Effector memory CD8-positive, alpha-beta T cell (primary cell): ENCODE measurements at regions not wholly inside any gene's neighbourhood (a gene's known extent, or its start where the extent isn't known, plus 50 kb on each side); places are given as distances from the start of the nearest gene placed in this dataset.
A peak's percentile ranks its signal among the peaks of the same experiment; 100 is the strongest.
"Not testable (repeated sequence)": the region's sequence is repeated elsewhere in the genome, so short reads cannot be mapped to it uniquely, and the experiment has no call there.

Source experiments
- ATAC-seq: fragments of 150-1000 bp; cut with Tn5 transposase; replicated peaks from 2 replicates; pipeline ENCODE4 v1.10.0; 2021; ENCODE audit warnings: mild to moderate bottlenecking, moderate library complexity
- DNase-seq, 3 experiments: peaks; one replicate each; pipeline ENCODE4 v3.0.0; 2021
- H3K27ac Mint-ChIP-seq, 2 donors: one replicate each; pipeline ENCODE4 v1.8.0; 2022; ENCODE audit warnings: mild to moderate bottlenecking in 2 of 2, mixed read lengths in 2 of 2, moderate library complexity in 2 of 2
- H3K27me3 Mint-ChIP-seq, 2 donors: one replicate each; pipeline ENCODE4 v1.8.0; 2022; ENCODE audit warnings: mixed read lengths in 2 of 2
- H3K36me3 Mint-ChIP-seq: one replicate; pipeline ENCODE4 v1.8.0; 2022; ENCODE audit warnings: mild to moderate bottlenecking, moderate library complexity, mixed read lengths; ENCODE audit not compliant: insufficient read depth
- H3K4me1 Mint-ChIP-seq, 2 donors: one replicate each; pipeline ENCODE4 v1.8.0; 2022; ENCODE audit warnings: low read depth in 2 of 2, mixed read lengths in 2 of 2
- H3K4me3 Mint-ChIP-seq, 2 donors: one replicate each; pipeline ENCODE4 v1.8.0; 2022; ENCODE audit warnings: mild to moderate bottlenecking in 2 of 2, mixed read lengths in 2 of 2, moderate library complexity in 2 of 2
- H3K9me3 Mint-ChIP-seq, 2 donors: one replicate each; pipeline ENCODE4 v1.8.0; 2022; ENCODE audit warnings: mixed read lengths in 2 of 2

- no peak overlapping the region for H3K4me3 Mint-ChIP-seq
- H3K27ac Mint-ChIP-seq: no peak overlapping the region
- H3K4me1 Mint-ChIP-seq: no peaks in the 10 kb centered on the region
- H3K9me3 Mint-ChIP-seq: no peaks in the 10 kb centered on the region
- DNase-seq (no peak), ATAC-seq (no peak)
- peaks cover 0 to 24% of the 10 kb centered on the region in 2 donors for H3K27me3 Mint-ChIP-seq
- peaks cover 3% of the 10 kb centered on the region for H3K36me3 Mint-ChIP-seq
Observed at GRCh38 chr13:44710576-44710975, 134.4 kb upstream of the TSC22D1 start.

- not testable (repeated sequence) for H3K27ac Mint-ChIP-seq, H3K4me3 Mint-ChIP-seq, DNase-seq, H3K4me1 Mint-ChIP-seq, H3K9me3 Mint-ChIP-seq, H3K36me3 Mint-ChIP-seq, ATAC-seq
- peaks cover 0 to 30% of the 10 kb centered on the region in 2 donors for H3K27me3 Mint-ChIP-seq
Observed at GRCh38 chr13:44704811-44705210, 128.7 kb upstream of the TSC22D1 start.

DNA sequence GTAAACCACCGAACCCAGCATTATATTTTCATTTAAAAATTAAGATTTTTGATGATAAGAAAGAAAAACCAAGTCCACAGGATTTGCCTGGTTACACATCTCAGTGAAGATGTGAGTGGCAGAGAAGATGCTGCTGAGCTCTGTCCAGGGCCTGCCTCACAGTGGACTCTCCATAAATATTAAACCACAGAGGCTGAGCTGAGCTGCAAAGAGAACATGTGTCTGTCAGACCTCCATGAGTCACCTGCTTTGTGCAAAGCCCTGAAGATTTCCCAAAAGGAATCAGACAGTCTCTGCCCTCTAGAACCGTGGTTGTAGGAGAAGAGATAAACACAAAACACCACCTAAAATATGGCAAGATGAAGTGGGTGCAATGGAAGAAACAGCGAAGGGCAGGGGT, 127.2 kb upstream of the TSC22D1 start:
- Mint-ChIP-seq H3K27ac (no peak overlapping the region), H3K27me3 (peaks cover 0 to 18% of the 10 kb centered on the region in 2 donors), H3K9me3 (no peaks in the 10 kb centered on the region), H3K4me3 (no peak overlapping the region), H3K4me1 (no peaks in the 10 kb centered on the region), H3K36me3 (no peaks in the 10 kb centered on the region)
- DNase-seq (no peak), ATAC-seq (no peak)

DNA sequence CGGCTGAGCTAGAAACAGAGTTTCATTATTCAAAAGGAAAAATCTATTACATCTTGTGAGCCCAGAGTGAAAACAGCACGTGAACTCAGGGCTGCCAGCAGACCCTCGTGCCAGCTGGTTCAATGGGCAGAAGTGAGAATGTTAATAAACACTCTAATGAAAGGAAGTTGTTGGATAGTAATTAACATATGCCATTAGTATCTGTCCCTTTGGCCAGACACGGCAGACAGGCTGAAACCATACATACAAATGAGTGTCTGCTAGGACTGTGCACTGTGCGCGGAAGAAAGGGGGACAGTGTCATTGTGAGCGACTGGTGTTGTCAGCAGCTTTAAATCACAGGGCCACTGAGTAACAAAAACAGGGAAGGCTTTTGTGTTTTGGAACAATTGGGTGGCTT, 121.9 kb upstream of the TSC22D1 start:
- no peaks in the 10 kb centered on the region for H3K4me1 Mint-ChIP-seq
- H3K27ac Mint-ChIP-seq: no peak overlapping the region
- no peaks in the 10 kb centered on the region for H3K36me3 Mint-ChIP-seq
- ATAC-seq (no peak), DNase-seq (no peak)
- no peaks in the 10 kb centered on the region for H3K9me3 Mint-ChIP-seq
- H3K27me3 Mint-ChIP-seq: peaks cover 14 to 19% of the 10 kb centered on the region in 2 donors
- no peak overlapping the region for H3K4me3 Mint-ChIP-seq

DNA sequence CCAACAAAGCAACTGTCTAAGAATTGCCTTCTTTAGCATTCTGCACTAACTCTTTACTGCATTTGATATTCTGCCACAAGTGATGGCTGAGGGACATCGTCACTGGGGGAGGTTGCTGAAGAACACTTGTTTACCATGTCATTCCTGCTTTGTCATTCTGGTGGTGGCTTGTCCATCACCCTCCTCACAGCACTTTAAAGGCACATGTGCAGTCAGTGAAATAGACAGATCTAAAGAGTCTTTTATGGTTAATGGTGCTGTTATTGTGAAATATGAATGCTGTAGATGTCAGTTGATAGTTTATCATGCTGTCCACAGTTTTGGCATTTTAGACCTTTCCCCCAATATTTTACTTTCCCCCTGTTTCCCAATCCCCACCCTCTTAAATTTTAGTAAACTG, 120.9 kb upstream of the TSC22D1 start:
- DNase-seq (no peak), ATAC-seq (no peak)
- Mint-ChIP-seq H3K36me3 (no peaks in the 10 kb centered on the region), H3K27ac (no peak overlapping the region), H3K4me1 (no peaks in the 10 kb centered on the region), H3K4me3 (no peak overlapping the region), H3K9me3 (no peaks in the 10 kb centered on the region), H3K27me3 (peaks cover 12 to 19% of the 10 kb centered on the region in 2 donors)

DNA sequence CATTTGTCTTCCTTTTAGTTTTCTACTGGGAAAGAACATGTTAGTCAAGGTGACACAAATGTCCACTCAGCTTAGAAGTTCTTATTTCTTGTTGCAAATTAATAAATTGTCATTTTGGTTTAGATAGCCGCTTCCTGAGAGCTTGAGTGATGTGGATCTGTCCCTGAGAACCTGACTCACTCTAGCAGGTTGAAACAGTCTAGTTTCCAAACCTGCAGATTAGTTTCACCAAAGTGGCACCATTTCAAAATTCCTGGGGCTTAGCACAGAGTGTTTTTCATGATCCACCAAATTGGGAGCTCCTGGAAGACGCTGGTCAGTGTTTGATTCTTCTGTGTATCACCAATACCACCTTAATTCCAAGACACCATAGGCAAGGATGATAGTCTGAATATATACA, 119.4 kb upstream of the TSC22D1 start:
- peaks cover 12 to 19% of the 10 kb centered on the region in 2 donors for H3K27me3 Mint-ChIP-seq
- H3K9me3 Mint-ChIP-seq: no peaks in the 10 kb centered on the region
- H3K36me3 Mint-ChIP-seq: no peaks in the 10 kb centered on the region
- no peak for DNase-seq
- no peak overlapping the region for H3K27ac Mint-ChIP-seq
- H3K4me1 Mint-ChIP-seq: no peaks in the 10 kb centered on the region
- ATAC-seq: no peak
- H3K4me3 Mint-ChIP-seq: no peak overlapping the region

DNA sequence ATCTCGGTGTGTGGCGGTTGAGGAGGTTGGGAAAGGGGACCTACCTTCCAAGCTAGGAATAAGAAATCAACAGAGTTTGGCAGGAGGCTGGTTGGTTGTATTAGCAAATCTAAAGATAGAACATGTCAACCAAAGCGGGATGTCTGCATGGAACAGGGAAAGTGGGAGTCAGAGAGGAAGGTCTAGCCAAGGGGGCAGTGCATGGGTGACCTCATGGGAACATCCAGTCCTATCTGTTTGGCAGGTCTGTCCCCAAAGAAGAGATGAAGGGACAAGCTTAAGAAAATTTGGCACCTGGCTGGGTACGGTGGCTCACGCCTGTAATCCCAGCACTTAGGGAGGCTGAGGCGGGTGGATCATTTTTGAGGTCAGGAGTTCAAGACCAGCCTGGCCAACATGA, 118.7 kb upstream of the TSC22D1 start:
- DNase-seq (no peak), ATAC-seq (no peak)
- H3K9me3 Mint-ChIP-seq: no peaks in the 10 kb centered on the region
- H3K27ac Mint-ChIP-seq: no peak overlapping the region
- no peaks in the 10 kb centered on the region for H3K36me3 Mint-ChIP-seq
- H3K4me3 Mint-ChIP-seq: no peak overlapping the region
- no peaks in the 10 kb centered on the region for H3K4me1 Mint-ChIP-seq
- peaks cover 17 to 25% of the 10 kb centered on the region in 2 donors for H3K27me3 Mint-ChIP-seq

GRCh38 chr13:44694291-44694690, 118.2 kb upstream of the TSC22D1 start:
- Mint-ChIP-seq H3K4me3 (no peak overlapping the region), H3K27ac (no peak overlapping the region), H3K4me1 (no peaks in the 10 kb centered on the region), H3K36me3 (no peaks in the 10 kb centered on the region), H3K27me3 (peaks cover 21 to 31% of the 10 kb centered on the region in 2 donors), H3K9me3 (no peaks in the 10 kb centered on the region)
- no peak for DNase-seq
- no peak for ATAC-seq

DNA sequence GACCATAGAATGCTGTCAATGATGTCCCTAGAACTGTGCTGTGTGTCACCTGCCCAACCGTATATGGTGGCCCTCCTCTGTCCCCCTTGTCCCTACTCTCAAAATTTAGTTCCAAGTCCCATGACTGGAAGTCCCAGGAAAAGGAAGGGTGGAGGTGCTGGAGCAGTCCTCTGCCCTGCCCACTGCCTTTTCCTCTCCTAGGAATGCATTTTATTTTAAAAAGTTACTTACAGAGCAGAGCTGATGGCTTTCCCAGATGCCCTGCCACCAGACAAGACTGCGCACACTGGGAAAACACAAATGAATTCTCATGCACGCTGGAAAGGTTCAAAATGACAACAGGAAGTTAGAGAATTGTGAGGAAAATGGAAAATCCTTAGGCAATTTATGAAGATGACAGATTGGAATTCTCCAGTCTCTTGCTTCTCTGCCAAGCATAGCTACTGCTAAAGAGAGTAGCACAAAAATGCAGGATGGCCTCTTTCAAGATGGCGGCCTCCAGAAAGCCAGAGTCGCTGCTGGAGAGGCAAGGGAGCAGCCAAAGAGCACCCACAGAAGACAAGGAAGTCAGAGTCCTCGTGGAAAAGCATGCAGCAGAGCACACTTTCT, 117.1 kb upstream of the TSC22D1 start:
- H3K9me3 Mint-ChIP-seq: no peaks in the 10 kb centered on the region
- ATAC-seq (no peak), DNase-seq (no peak)
- H3K4me1 Mint-ChIP-seq: no peaks in the 10 kb centered on the region
- H3K27me3 Mint-ChIP-seq: peaks cover 26 to 40% of the 10 kb centered on the region in 2 donors
- no peaks in the 10 kb centered on the region for H3K36me3 Mint-ChIP-seq
- H3K4me3 Mint-ChIP-seq: no peak overlapping the region
- H3K27ac Mint-ChIP-seq: no peak overlapping the region

- Mint-ChIP-seq H3K4me3 (no peak overlapping the region), H3K36me3 (no peaks in the 10 kb centered on the region), H3K4me1 (no peaks in the 10 kb centered on the region), H3K27me3 (peaks cover 26 to 44% of the 10 kb centered on the region in 2 donors), H3K9me3 (no peaks in the 10 kb centered on the region), H3K27ac (no peak overlapping the region)
- DNase-seq (no peak), ATAC-seq (no peak)
Observed at GRCh38 chr13:44692173-44692713, 116.1 kb upstream of the TSC22D1 start.

DNA sequence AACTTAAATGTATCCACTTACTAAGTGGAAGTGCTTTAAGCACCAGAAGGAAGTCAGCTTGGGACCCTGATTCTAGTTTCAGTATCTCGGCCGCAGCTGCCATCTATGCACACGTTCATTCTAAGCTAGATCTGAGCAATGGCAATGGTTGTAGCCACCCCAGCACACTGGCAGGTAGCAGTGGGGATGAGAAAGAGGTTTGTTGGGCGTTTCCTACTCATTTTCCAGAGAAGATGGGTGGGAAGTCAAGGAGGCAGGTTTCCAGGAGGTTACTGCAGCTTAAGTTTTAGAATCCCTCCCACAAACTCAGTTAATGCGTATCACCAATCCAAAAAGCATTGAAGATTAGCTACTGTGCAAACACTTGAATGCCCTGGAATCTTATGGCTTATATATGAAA, 114.2 kb upstream of the TSC22D1 start:
- Mint-ChIP-seq H3K4me1 (peaks cover 5 to 9% of the 10 kb centered on the region in 2 donors), H3K4me3 (no peak overlapping the region), H3K27me3 (peaks cover 19 to 39% of the 10 kb centered on the region in 2 donors), H3K27ac (no peak overlapping the region), H3K36me3 (no peaks in the 10 kb centered on the region), H3K9me3 (peaks cover 4 to 13% of the 10 kb centered on the region in 2 donors)
- DNase-seq: no peak
- ATAC-seq: no peak

GRCh38 chr13:44688652-44689051, 112.5 kb upstream of the TSC22D1 start:
- no peak overlapping the region for H3K27ac Mint-ChIP-seq

GRCh38 chr13:44686531-44686934, 110.4 kb upstream of the TSC22D1 start:
- Mint-ChIP-seq H3K4me3 (no peak overlapping the region), H3K36me3 (no peaks in the 10 kb centered on the region), H3K9me3 (peaks cover 4 to 13% of the 10 kb centered on the region in 2 donors), H3K4me1 (peaks cover 5 to 12% of the 10 kb centered on the region in 2 donors), H3K27me3 (peaks cover 14 to 25% of the 10 kb centered on the region in 2 donors), H3K27ac (peak overlapping the region in 1 of 2 donors; percentile 33)
- no peak for ATAC-seq
- no peak for DNase-seq

More at GRCh38 chr13:44688652-44689051, 112.5 kb upstream of the TSC22D1 start:
- peaks cover 5 to 12% of the 10 kb centered on the region in 2 donors for H3K4me1 Mint-ChIP-seq
- ATAC-seq (no peak), DNase-seq (no peak)
- H3K36me3 Mint-ChIP-seq: no peaks in the 10 kb centered on the region
- H3K27me3 Mint-ChIP-seq: peaks cover 19 to 25% of the 10 kb centered on the region in 2 donors
- H3K4me3 Mint-ChIP-seq: no peak overlapping the region
- H3K9me3 Mint-ChIP-seq: peaks cover 4 to 13% of the 10 kb centered on the region in 2 donors

DNA sequence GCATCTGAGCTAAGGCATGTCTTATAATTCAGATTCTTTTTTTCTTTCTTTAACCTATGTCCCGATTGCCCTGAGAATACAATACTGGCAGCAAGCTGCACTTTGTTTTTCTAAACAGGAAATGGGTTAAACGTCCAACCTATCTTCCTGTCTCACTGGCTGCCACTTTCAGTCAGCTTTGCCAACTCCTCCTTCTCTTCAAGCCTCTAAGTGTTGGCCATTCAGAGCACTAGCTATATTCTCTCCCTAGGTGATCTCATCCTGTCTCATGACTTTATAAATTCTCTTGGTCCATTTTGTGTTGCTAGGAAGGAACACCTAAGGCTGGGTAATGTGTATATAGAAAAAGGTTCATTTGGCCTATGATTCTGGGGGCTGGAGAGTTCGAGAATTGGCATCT, 109.5 kb upstream of the TSC22D1 start:
- ATAC-seq: peak; percentile 39
- H3K4me1 Mint-ChIP-seq: peaks cover 5 to 12% of the 10 kb centered on the region in 2 donors
- H3K27me3 Mint-ChIP-seq: peaks cover 21 to 33% of the 10 kb centered on the region in 2 donors
- no peak for DNase-seq
- no peaks in the 10 kb centered on the region for H3K36me3 Mint-ChIP-seq
- peaks cover 4 to 13% of the 10 kb centered on the region in 2 donors for H3K9me3 Mint-ChIP-seq
- peak overlapping the region in 1 of 2 donors; percentile 33 for H3K27ac Mint-ChIP-seq
- H3K4me3 Mint-ChIP-seq: no peak overlapping the region
